H1 (cell line): ENCODE measurements at regions not wholly inside any gene's neighbourhood (a gene's known extent, or its start where the extent isn't known, plus 50 kb on each side); places are given as distances from the start of the nearest gene placed in this dataset.

Source experiments
- CHD1 ChIP-seq: IDR thresholded peaks from 2 replicates; pipeline ENCODE4 v1.6.1; 2012; ENCODE audit warnings: low read depth, low read length, improper control_type of control experiment
- EGR1 ChIP-seq: IDR thresholded peaks from 2 replicates; pipeline ENCODE4 v1.6.1; 2011; ENCODE audit warnings: low read depth, low read length, borderline replicate concordance
- MAFK ChIP-seq: IDR thresholded peaks from 2 replicates; pipeline ENCODE4 v1.6.1; 2012; ENCODE audit warnings: low read depth, mild to moderate bottlenecking, improper control_type of control experiment, low read length
- POU5F1 ChIP-seq: IDR thresholded peaks from 2 replicates; pipeline ENCODE4 v1.6.1; 2011; ENCODE audit warnings: low read depth, mild to moderate bottlenecking, low read length, moderate library complexity
- RAD21 ChIP-seq, 2 experiments: IDR thresholded peaks in 1 of 2; conservative IDR thresholded peaks in 1 of 2; 2 replicates each; pipeline ENCODE4 v1.6.1; 2011; ENCODE audit warnings: low read depth in 2 of 2, low read length in 2 of 2, improper control_type of control experiment in 1 of 2, inconsistent platforms in 1 of 2, mild to moderate bottlenecking in 1 of 2, moderate library complexity in 1 of 2
- SIN3A ChIP-seq, 2 experiments: IDR thresholded peaks in 1 of 2; conservative IDR thresholded peaks in 1 of 2; 2 replicates each; pipeline ENCODE4 v1.6.1; 2011 to 2012; ENCODE audit warnings: low read length in 2 of 2, improper control_type of control experiment in 1 of 2, low read depth in 1 of 2, mild to moderate bottlenecking in 1 of 2
- SRF ChIP-seq: IDR thresholded peaks from 2 replicates; pipeline ENCODE4 v1.6.1; 2011; ENCODE audit warnings: mild to moderate bottlenecking, low read depth, low read length, moderate library complexity
- TF ChIP-seq, protein P1 (sequence below), 3 experiments: IDR thresholded peaks; 1 replicate in 2 of 3; 2 replicates in 1 of 3; pipeline versions ENCODE4 v1.5.1 to v1.6.1; 2011; ENCODE audit warnings: low read length in 3 of 3, mild to moderate bottlenecking in 3 of 3, inconsistent platforms in 2 of 3, low read depth in 1 of 3, moderate library complexity in 1 of 3; ENCODE audit not compliant: insufficient read depth in 1 of 3; ENCODE audit errors: control extremely low read depth in 1 of 3

DNA sequence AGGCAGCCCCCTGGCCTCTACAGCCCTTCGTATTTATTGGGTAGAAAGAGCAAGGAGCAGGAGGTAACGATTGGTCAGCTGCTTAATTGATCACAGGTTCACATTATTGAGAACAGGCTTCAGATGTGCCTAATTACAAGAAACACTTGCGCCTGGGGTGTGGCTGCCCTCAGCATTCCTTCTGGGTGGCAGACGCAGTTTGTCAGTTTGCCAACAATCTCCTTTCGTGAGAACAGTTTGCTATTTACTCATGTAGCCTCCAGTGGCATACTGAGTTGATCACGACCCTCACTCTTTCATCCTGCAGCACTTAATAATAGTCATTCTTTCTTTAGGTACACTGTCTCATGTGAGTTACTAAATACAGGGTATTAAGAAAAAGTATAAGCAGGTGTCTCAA lies 985.6 kb downstream of the SLITRK5 start (continued):
- no peak for TF ChIP-seq RAD21 (IDR thresholded peaks at IDR 0.05 in 1 of 2, conservative IDR thresholded peaks at IDR 0.05 in 1 of 2; ENCODE audit: low read depth in 2 of 2, low read length in 2 of 2)
- no peak for TF ChIP-seq MAFK
- TF ChIP-seq, protein P1, sequence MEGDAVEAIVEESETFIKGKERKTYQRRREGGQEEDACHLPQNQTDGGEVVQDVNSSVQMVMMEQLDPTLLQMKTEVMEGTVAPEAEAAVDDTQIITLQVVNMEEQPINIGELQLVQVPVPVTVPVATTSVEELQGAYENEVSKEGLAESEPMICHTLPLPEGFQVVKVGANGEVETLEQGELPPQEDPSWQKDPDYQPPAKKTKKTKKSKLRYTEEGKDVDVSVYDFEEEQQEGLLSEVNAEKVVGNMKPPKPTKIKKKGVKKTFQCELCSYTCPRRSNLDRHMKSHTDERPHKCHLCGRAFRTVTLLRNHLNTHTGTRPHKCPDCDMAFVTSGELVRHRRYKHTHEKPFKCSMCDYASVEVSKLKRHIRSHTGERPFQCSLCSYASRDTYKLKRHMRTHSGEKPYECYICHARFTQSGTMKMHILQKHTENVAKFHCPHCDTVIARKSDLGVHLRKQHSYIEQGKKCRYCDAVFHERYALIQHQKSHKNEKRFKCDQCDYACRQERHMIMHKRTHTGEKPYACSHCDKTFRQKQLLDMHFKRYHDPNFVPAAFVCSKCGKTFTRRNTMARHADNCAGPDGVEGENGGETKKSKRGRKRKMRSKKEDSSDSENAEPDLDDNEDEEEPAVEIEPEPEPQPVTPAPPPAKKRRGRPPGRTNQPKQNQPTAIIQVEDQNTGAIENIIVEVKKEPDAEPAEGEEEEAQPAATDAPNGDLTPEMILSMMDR (IDR thresholded peaks at IDR 0.05; ENCODE audit: control extremely low read depth in 1 of 3, insufficient read depth in 1 of 3, low read depth in 1 of 3, low read length in 3 of 3) = no peak
- TF ChIP-seq CHD1 = no peak
- no peak for TF ChIP-seq EGR1
- TF ChIP-seq SIN3A (conservative IDR thresholded peaks at IDR 0.05 in 1 of 2, IDR thresholded peaks at IDR 0.05 in 1 of 2; ENCODE audit: low read depth in 1 of 2, low read length in 2 of 2) = no peak
- no peak for TF ChIP-seq SRF
- TF ChIP-seq POU5F1 = no peak
